Lower leg skin (tissue), 4 donors: ENCODE measurements at regions not wholly inside any gene's neighbourhood (a gene's known extent, or its start where the extent isn't known, plus 50 kb on each side); places are given as distances from the start of the nearest gene placed in this dataset.

ENCODE experiments used
- DNase-seq, 2 donors: peaks; one replicate each; pipeline ENCODE4 v3.0.0-alpha.2; 2019; ENCODE audit warnings: low spot score in 2 of 2
- H3K4me3 ChIP-seq: fragments of 200-600 bp; sonication (generic); 2 replicates; pipeline ENCODE4 v1.5.1; 2017; ENCODE audit warnings: mild to moderate bottlenecking, low read depth; ENCODE audit not compliant: poor library complexity, severe bottlenecking
- POLR2A ChIP-seq, 2 donors: fragments of 450-650 bp; IDR thresholded peaks; one replicate each; pipeline ENCODE4 v1.6.1; 2016 to 2017; ENCODE audit warnings: antibody characterized with exemption in 2 of 2, mild to moderate bottlenecking in 1 of 2, moderate library complexity in 1 of 2
- WGBS, 2 donors: methylation state at CpG; one replicate each; pipeline ENCODE4 v1.1.5; 2018; 5-methylcytosine and 5-hydroxymethylcytosine counted together
- intact Hi-C: fragments of 100-400 bp; cut with DNase I; formaldehyde crosslinking; loops from one replicate; pipeline ENCODE4 v1.15.0; 2023; ENCODE audit warnings: low total_unique reads
- TF ChIP-seq, protein P1 (sequence below), 3 donors: fragments of 450-650 bp; IDR thresholded peaks; one replicate each; pipeline ENCODE4 v1.5.1; 2016; ENCODE audit warnings: antibody characterized with exemption in 3 of 3, mild to moderate bottlenecking in 3 of 3, moderate library complexity in 2 of 3

DNA sequence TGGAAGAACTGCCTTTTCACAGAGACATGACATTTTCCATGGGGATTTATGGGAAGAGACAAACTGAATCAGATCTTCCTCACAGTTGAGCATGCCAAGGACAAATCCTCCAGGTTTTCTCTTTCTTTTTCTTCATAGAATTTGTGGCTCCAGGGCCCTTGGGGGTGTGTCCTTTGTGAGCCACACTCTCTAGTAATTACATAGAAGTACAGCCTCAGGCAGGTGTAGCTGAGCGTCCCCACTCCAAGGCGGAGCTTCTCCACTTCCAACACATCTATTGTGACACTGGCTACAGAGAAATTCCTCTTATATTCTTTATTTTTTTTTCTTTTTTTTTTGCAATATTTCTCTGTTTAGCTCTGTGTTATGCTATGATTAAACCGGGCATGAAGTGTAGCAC lies 420.5 kb upstream of the CD180 start:
- intact Hi-C loops: no loop called here
- no peak for TF ChIP-seq POLR2A (IDR thresholded peaks at IDR 0.05)
- TF ChIP-seq, protein P1, sequence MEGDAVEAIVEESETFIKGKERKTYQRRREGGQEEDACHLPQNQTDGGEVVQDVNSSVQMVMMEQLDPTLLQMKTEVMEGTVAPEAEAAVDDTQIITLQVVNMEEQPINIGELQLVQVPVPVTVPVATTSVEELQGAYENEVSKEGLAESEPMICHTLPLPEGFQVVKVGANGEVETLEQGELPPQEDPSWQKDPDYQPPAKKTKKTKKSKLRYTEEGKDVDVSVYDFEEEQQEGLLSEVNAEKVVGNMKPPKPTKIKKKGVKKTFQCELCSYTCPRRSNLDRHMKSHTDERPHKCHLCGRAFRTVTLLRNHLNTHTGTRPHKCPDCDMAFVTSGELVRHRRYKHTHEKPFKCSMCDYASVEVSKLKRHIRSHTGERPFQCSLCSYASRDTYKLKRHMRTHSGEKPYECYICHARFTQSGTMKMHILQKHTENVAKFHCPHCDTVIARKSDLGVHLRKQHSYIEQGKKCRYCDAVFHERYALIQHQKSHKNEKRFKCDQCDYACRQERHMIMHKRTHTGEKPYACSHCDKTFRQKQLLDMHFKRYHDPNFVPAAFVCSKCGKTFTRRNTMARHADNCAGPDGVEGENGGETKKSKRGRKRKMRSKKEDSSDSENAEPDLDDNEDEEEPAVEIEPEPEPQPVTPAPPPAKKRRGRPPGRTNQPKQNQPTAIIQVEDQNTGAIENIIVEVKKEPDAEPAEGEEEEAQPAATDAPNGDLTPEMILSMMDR (IDR thresholded peaks at IDR 0.05): no peak
- DNase-seq: no peak
- no peak overlapping the region for H3K4me3 ChIP-seq
- WGBS, 2 donors: 53% methylated on average over 3 of the region's 3 CpGs

DNA sequence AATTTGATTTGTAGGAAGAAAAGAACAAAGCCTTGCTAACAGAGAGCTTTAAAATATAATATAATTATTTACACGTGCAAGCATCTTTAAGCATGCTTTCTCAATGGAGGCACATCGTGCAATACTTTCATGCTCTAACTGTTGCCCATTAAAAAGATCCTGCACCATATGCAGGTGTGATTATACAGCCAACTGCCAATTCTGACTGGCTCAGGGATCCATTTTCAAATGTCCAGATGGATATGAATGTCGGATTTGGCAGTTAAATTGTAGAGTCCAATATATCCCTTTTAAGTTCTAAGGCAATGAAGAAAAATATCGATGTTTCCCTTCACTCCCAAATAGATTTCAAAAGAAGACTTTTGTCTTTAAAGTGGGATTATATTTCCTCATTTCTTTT lies 416.4 kb upstream of the CD180 start:
- DNase-seq: no peak
- intact Hi-C loops: no loop called here
- TF ChIP-seq POLR2A (IDR thresholded peaks at IDR 0.05): no peak
- TF ChIP-seq, protein P1 (IDR thresholded peaks at IDR 0.05): no peak
- H3K4me3 ChIP-seq: no peak overlapping the region
- WGBS, 2 donors: 80 to 88% methylated on average over 4 of the region's 4 CpGs

DNA sequence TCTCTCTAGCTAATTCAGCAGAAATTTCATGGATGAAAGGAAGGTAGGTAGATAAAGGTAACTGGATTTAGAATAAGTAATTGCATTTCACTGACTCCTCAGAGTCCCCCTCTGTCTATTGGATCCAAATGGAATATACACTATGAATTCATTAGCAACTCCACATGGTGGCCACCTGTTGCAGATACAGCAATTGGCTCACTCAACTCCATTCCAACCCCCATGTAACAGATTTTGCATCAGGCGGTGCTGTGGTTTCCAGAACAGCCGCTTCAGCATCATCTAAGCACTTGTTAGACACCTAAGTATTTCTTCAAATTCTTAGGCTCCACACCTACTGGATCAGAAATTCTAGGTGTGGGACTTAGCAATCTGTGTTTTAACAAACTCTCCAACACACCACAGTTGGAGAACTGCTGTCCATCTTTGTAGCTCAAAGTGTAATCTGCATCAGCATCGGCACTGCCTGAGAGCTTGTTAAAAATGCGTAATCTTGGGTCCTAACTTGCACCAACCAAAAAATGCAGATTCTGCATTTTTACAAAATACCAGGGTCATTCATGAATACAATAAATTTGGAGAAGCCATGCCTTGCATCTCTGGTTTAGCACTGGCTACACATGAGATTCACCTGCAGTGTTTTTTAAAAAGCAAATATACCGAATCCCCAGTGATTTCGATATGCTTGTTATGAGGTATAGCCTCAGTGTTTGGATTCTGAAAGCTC lies 413.8 kb upstream of the CD180 start:
- DNase-seq: no peak
- TF ChIP-seq, protein P1 (IDR thresholded peaks at IDR 0.05): no peak
- TF ChIP-seq POLR2A (IDR thresholded peaks at IDR 0.05): no peak
- intact Hi-C loops: no loop called here
- 85 to 90% methylated on average over 6 of the region's 6 CpGs for WGBS, 2 donors
- H3K4me3 ChIP-seq: no peak overlapping the region

DNA sequence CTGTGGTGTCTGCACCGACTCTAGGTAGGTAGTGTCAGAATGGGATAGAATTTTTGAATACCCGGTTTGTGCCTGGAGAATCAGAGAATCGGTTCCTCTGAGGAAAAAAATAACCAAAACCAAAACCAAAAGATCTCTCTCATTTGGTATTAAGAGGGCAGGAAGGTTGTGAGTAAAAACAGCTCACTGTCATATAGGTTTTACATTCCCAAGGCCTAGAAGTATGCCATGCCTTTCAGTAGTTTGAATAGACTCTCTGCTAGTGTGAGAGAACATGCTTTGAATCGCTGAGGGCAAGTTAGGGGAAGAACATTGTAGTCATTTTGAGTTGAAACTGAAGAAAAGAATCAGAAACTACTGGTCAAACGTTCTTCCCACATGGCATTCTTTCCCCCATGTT lies 411.4 kb upstream of the CD180 start:
- no peak overlapping the region for H3K4me3 ChIP-seq
- DNase-seq: no peak
- intact Hi-C loops: no loop called here
- 86 to 95% methylated on average over 5 of the region's 5 CpGs for WGBS, 2 donors
- TF ChIP-seq, protein P1 (IDR thresholded peaks at IDR 0.05): no peak
- TF ChIP-seq POLR2A (IDR thresholded peaks at IDR 0.05): no peak

DNA sequence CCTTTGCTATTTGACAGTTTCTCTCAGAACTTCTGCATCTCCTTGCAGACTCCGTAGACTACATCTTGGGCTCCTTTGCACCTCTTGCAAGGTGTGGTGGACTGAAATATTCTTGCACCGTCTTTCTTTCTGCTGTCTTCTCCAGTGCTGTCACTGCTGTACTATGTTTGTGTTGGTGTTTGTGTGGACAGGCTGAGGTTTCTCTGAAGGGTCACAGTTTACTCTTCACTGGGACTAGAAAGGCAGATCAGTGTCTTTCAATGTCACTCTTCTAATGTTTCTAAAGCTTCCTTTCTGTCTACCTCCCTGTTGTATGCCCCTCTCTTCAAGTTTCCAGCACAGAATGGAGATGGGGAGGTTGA lies 410.0 kb upstream of the CD180 start:
- H3K4me3 ChIP-seq: no peak overlapping the region
- DNase-seq: no peak
- 96 to 100% methylated on average over 2 of the region's 2 CpGs for WGBS, 2 donors
- TF ChIP-seq, protein P1 (IDR thresholded peaks at IDR 0.05): no peak
- TF ChIP-seq POLR2A (IDR thresholded peaks at IDR 0.05): no peak
- intact Hi-C loops: no loop called here
